Gastrocnemius medialis (tissue), 4 donors: ENCODE measurements at regions not wholly inside any gene's neighbourhood (a gene's known extent, or its start where the extent isn't known, plus 50 kb on each side); places are given as distances from the start of the nearest gene placed in this dataset.

Experiments
- POLR2A ChIP-seq, 2 donors: fragments of 450-650 bp; IDR thresholded peaks; one replicate each; pipeline ENCODE4 v1.6.1; 2017; ENCODE audit warnings: antibody characterized with exemption in 2 of 2, mild to moderate bottlenecking in 2 of 2, moderate library complexity in 2 of 2
- TF ChIP-seq, protein P1 (sequence below), 5 experiments: fragments of 450-650 bp in 3 of 5; fragments of 200-600 bp in 2 of 5; sonication (generic) in 2 of 5; IDR thresholded peaks in 4 of 5; conservative IDR thresholded peaks in 1 of 5; 1 replicate in 4 of 5; 2 replicates in 1 of 5; pipeline ENCODE4 v1.5.1; 2016 to 2019; ENCODE audit warnings: antibody characterized with exemption in 5 of 5, mild to moderate bottlenecking in 3 of 5, moderate library complexity in 3 of 5

DNA sequence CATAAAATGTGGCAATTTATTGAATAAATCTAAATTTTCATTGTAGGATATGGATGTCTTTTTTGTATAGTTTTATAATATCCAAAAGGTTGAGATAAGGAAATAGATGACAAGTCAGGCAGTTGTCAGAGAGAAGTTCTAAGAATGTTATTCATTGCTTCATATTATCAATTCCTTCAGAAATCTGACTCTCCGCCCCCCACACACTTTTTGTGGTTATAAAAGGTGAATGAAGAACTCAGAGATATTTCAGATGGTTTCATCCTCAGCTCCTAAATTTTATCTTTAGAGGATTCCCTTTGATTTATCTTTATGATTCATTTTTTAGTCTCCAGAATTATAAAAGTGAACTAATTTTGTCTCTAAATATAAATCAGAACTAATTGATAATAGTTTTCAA is 136.1 kb upstream of the NOX3 start:
- no peak for TF ChIP-seq POLR2A (IDR thresholded peaks at IDR 0.05)
- TF ChIP-seq, protein P1, sequence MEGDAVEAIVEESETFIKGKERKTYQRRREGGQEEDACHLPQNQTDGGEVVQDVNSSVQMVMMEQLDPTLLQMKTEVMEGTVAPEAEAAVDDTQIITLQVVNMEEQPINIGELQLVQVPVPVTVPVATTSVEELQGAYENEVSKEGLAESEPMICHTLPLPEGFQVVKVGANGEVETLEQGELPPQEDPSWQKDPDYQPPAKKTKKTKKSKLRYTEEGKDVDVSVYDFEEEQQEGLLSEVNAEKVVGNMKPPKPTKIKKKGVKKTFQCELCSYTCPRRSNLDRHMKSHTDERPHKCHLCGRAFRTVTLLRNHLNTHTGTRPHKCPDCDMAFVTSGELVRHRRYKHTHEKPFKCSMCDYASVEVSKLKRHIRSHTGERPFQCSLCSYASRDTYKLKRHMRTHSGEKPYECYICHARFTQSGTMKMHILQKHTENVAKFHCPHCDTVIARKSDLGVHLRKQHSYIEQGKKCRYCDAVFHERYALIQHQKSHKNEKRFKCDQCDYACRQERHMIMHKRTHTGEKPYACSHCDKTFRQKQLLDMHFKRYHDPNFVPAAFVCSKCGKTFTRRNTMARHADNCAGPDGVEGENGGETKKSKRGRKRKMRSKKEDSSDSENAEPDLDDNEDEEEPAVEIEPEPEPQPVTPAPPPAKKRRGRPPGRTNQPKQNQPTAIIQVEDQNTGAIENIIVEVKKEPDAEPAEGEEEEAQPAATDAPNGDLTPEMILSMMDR (IDR thresholded peaks at IDR 0.05 in 4 of 5, conservative IDR thresholded peaks at IDR 0.05 in 1 of 5), result no peak
